GM21360 (cell line): ENCODE measurements at regions not wholly inside any gene's neighbourhood (a gene's known extent, or its start where the extent isn't known, plus 50 kb on each side); places are given as distances from the start of the nearest gene placed in this dataset.

Experiments used
- ATAC-seq: cut with Tn5 transposase; IDR thresholded peaks from one replicate; pipeline ENCODE4 v1.9.1; 2021; ENCODE audit warnings: mild to moderate bottlenecking, moderate library complexity; ENCODE audit not compliant: unreplicated experiment

GRCh38 chr1:10848109-10848684 is 51.8 kb upstream of the CASZ1 start:
- no peak for ATAC-seq

GRCh38 chr1:10850026-10850425 is 53.6 kb upstream of the CASZ1 start:
- no peak for ATAC-seq

- no peak for ATAC-seq
Observed at GRCh38 chr1:10851024-10852013, 54.9 kb upstream of the CASZ1 start.

GRCh38 chr1:10852018-10852417 is 55.6 kb upstream of the CASZ1 start:
- ATAC-seq, result no peak

- no peak for ATAC-seq
Observed at GRCh38 chr1:10852486-10852885, 56.0 kb upstream of the CASZ1 start.

- ATAC-seq, result no peak
Observed at GRCh38 chr1:10852998-10853520, 56.6 kb upstream of the CASZ1 start.

GRCh38 chr1:10853701-10854100 is 57.3 kb upstream of the CASZ1 start:
- no peak for ATAC-seq

- ATAC-seq, result no peak
Observed at GRCh38 chr1:10854856-10855459, 58.5 kb upstream of the CASZ1 start.

- ATAC-seq, result no peak
Observed at GRCh38 chr1:10856176-10856683, 59.8 kb upstream of the CASZ1 start.

GRCh38 chr1:10856863-10857598 is 60.6 kb upstream of the CASZ1 start:
- ATAC-seq, result no peak

GRCh38 chr1:10857687-10858086 is 61.2 kb upstream of the CASZ1 start:
- ATAC-seq, result no peak

- ATAC-seq, result no peak
Observed at GRCh38 chr1:10860218-10860617, 63.8 kb upstream of the CASZ1 start.

GRCh38 chr1:10860682-10861081 is 64.2 kb upstream of the CASZ1 start:
- ATAC-seq, result no peak

- no peak for ATAC-seq
Observed at GRCh38 chr1:10861822-10862221, 65.4 kb upstream of the CASZ1 start.

GRCh38 chr1:10862743-10863335 is 66.4 kb upstream of the CASZ1 start:
- no peak for ATAC-seq

GRCh38 chr1:10863886-10864285 is 67.4 kb upstream of the CASZ1 start:
- ATAC-seq, result no peak

- ATAC-seq, result no peak
Observed at GRCh38 chr1:10864776-10865175, 68.3 kb upstream of the CASZ1 start.

GRCh38 chr1:10865518-10866320 is 69.3 kb upstream of the CASZ1 start:
- ATAC-seq, result no peak

- ATAC-seq, result no peak
Observed at GRCh38 chr1:10866321-10867093, 70.1 kb upstream of the CASZ1 start.
